ENCODE measurements at regions not wholly inside any gene's neighbourhood (a gene's known extent, or its start where the extent isn't known, plus 50 kb on each side); places are given as distances from the start of the nearest gene placed in this dataset.

DNA sequence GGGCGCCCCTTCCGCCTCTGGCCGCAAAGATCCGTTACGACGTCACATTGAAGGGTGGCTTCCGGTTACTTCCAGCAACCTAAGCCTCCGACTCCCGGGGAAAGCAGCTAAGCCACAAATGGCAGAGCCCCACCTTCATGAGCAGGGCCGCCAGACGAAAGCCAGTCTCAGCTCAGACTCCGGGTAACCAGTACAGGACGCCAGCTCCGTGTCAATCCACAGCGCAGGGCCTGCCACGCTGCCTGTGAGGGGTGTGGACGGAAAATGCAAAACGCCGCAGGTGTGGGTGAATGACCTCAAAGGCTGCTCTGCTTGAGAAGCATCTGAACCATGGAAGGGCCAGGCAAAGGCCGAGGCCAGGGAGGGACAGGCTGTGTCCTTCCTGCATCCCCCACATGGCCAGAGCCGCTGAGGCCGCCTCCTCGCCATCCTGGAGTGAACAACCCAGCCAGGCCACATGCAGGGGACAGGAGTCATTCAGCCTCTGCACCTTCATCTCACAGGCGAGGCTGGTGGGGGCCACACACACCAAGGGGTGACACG, 53.5 kb upstream of the PPP2R2D start:
- TF ChIP-seq GATA2 (IDR thresholded peaks at IDR 0.05; ENCODE audit: low read depth, low read length) (no peak), GATA3 (IDR thresholded peaks at IDR 0.05; ENCODE audit: low read depth, low read length) (no peak)

DNA sequence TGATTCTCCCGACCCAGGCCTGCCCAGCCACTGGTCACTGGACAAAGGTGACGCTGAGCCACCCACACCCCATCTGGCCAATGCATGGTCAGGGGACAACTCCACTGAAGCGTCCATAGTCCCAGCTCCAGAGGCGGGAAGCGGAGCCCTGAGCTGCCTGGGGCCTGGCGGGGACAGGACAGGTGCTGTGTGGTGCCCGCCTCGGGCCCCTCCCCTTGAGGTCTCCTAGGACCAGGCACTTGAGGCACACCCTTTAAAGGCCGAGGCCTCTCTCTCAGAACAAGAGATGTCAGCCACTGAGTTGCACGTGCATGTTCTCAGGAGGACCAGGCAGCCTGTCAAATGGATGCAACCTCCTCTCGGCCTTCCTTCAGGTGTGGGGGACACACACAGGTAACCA, 52.5 kb upstream of the PPP2R2D start:
- no peak for TF ChIP-seq GATA3 (IDR thresholded peaks at IDR 0.05; ENCODE audit: low read depth, low read length)
- no peak for TF ChIP-seq GATA2 (IDR thresholded peaks at IDR 0.05; ENCODE audit: low read depth, low read length)

DNA sequence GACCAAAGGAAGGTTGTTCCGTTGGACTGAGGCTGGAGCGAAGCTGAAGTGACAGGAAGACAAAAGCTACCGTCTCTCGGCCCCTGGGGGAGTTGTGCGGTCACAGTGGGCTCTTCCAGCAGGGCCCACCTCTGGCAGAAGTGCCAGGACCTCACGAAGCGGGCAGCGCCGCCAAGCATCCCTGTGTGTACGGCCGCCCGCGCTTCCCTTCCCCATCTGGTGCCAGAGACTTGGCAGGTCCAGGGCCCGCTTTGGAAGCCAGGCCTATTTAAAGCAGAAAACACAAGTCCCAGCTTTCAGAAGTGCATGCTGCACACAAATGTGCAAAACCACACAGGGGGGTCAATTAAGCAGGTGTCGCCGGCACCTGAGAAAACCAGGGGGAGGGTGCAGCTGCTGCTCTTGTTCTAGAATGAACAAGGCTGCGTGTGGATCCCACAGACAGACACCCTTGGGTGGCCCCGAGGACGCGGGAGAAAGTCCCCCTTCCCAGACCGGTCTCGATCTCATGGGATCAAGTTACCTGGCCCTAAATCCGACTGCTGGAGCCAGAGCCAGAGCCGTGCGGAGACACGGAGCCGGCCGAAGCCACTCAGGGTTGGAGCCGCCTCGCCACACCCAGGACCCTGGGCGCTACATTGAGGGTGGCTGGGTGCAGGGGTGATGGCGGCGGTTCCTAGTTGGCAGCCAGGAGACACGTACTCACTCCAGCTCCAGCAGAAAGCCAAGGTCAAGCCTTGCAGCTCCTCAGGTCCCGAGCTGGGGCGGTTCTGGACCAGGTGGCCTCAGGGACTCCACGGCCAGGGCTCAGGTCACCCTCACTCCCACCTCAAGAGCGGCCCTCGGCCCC, 51.8 kb upstream of the PPP2R2D start:
- TF ChIP-seq GATA2 (IDR thresholded peaks at IDR 0.05; ENCODE audit: low read depth, low read length) (no peak), GATA3 (IDR thresholded peaks at IDR 0.05; ENCODE audit: low read depth, low read length) (no peak)

- TF ChIP-seq GATA3 (IDR thresholded peaks at IDR 0.05; ENCODE audit: low read depth, low read length) (no peak), GATA2 (IDR thresholded peaks at IDR 0.05; ENCODE audit: low read depth, low read length) (no peak)
Observed at GRCh38 chr10:131849591-131850382, 51.0 kb upstream of the PPP2R2D start.

DNA sequence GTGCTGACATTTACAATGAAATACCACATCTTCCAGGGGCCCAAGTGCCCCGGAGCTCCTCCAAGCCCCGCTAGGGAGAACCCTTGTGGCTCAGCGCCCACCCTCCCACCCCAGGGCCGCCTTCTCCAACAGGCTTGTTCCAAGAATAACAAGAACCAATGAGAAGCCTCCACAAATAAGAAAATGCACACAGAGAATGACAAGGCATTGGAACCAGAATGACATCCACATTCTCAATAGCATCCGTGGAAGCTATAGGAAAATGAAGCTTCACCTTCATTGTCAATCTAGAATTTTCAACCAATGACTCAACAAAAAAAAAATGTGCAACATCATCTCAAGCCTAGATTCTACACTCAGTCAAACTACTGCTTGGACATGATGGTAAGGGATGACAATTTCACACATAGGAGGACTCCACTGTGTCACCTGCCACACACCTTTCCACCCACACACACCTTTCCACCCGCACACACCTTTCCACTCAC, 50.4 kb upstream of the PPP2R2D start:
- TF ChIP-seq GATA2 (IDR thresholded peaks at IDR 0.05; ENCODE audit: low read depth, low read length) = no peak
- no peak for TF ChIP-seq GATA3 (IDR thresholded peaks at IDR 0.05; ENCODE audit: low read depth, low read length)

Measured in SH-SY5Y (cell line).